Central memory CD4-positive, alpha-beta T cell (primary cell): ENCODE measurements at regions not wholly inside any gene's neighbourhood (a gene's known extent, or its start where the extent isn't known, plus 50 kb on each side); places are given as distances from the start of the nearest gene placed in this dataset.

Experiments used
- DNase-seq: peaks from one replicate; pipeline ENCODE4 v3.0.0; 2022

DNA sequence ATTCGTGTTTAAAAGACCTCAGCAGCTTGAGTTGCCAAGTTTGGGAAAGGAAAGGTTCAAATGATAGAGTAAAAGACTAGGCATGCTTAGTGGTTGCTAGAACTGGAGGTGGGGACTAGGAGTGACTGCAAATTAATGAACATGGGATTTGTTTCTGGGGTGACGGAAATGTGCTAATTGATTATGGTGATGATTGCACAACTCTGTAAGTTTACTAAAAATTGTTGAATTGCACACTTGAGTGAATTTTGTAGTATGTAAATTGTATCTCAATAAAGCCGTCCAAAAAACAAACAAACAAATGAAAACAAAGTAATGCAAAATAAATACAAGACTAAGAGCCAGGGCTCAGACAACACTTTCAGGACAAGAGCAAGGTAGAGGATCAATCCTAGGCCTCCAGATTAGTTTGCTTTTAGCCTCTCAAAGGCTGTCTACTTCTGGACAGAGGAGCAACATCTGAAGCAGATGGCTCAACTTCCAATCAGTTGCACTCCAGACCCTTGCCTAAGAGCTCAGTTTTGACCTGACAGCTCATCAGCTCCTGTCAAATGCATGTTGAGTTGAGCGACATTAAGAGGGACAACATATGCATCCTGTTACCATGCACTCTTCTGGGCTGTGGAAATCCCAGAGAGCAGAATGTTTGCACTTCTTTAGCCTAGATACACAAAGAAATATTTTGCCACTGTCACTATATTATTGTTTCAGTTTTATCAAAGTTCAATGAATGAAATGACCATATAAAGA lies 111.2 kb upstream of the ASIC2 start:
- no peak for DNase-seq

DNA sequence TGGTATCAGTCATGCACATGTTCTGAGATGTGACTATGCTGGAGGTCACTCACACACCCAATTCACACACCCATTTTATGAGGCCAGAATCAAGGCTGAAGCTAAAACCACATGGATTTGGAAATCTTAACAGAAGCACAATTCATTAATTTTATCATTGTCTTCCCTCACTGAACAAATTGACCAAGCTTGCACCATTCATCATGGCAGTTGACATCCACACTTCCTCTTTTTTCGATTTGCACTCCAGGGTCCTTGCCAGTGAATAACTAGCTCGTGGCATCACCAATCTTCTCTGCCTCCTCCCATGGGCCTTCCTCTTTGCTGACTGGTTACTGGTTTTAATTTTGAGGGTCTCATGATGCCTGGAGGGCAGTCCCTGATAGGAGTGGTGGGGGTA lies 123.0 kb upstream of the ASIC2 start:
- DNase-seq, result no peak

DNA sequence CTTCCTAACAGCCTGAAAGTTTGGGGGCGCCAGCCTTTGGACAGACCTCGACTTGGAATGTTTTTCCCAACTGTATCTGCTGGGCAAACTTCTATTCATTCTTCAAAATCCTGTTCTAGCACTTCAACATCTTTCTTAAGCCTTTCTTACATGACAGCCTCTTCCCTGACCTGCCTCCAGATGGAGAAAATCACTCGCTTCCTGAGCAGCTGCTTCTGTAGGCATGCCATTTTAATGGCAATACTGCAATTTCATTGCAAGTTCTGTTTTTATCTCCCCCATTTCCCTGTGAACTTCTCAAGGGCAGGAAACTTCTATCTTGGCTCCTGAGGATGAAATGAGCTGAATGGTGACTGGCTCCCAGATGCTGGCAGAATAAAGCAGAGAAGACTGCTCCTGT lies 128.8 kb upstream of the ASIC2 start:
- no peak for DNase-seq

DNA sequence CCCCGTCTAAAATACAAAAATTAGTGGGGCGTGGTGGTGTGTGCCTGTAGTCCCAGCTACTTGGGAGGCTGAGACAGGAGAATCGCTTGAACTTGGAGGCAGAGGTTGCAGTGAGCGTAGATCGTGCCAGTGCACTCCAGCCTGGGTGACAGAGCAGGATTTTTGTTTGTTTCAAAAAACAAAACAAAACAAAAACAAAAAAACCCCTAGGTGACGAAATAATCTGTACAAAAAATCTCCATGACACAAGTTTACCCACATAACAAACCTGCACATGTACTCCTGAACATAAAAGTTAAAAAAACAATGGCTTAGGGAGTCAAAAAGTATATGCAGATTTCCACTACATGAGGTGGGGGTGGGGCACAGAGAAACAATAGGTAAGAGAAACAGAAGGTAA lies 140.5 kb upstream of the ASIC2 start:
- no peak for DNase-seq

DNA sequence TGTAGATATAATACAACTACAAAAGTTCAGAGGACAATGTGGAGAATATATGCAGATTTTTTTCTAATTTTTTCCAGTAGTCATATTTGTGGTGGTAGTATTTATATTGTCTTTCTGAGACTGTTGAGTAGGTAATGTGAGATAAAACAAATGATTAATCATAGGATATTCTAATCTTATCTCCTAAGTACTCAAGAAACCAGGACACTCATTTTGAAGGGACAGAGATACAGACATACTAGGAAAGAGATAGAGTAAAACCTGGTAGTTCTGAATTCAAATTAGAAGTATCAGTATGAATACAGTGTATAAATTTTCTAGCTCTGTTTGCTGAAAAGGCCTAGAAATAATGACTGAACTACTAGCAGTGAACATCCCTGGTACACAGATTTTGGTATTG lies 141.7 kb upstream of the ASIC2 start:
- DNase-seq, result no peak

DNA sequence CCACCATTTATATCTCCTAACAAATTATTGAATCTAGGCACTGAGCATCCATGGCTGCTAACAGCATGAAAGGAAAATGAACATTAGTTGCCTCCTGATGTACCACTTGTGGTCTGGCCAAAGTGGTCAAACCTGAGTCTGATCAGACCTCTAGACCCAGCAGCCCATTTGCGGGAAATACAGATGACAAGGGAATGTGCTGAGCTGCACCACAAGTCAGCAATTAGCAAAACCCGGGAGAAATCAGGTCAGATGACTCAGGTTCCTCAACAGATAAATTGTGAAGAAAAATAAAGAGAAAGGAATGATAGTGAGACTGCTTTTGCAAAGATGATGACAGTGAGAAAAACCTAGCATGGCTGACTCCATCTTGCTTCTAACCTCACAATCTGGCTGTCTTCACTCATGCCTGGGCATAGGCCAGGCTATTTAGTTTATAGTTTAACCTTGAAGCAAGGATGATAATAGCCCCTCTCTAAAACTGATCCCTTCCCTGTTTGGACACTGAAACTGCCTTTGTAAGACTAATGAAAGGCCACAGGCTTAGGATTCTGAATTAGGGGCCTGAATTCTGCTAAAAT lies 142.7 kb upstream of the ASIC2 start:
- DNase-seq, result no peak

DNA sequence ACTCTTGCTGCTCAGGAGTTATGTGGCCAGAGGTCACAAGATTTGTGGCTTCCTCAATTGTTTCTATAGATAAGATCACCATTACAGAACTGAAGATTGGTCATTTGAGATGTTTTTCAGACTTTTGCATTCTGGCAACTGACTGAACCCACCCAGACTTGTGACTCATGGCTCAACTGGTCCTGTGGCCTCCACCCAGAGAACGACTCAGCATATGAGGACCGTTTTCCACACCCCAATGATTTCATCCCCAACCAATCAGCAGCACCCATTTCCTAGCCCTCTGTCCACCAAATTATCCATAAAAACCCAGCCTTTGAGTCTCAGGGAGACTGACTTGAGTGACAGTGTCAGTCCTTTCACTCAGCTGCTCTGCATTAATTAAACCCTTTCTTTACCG lies 143.2 kb upstream of the ASIC2 start:
- DNase-seq, result no peak

DNA sequence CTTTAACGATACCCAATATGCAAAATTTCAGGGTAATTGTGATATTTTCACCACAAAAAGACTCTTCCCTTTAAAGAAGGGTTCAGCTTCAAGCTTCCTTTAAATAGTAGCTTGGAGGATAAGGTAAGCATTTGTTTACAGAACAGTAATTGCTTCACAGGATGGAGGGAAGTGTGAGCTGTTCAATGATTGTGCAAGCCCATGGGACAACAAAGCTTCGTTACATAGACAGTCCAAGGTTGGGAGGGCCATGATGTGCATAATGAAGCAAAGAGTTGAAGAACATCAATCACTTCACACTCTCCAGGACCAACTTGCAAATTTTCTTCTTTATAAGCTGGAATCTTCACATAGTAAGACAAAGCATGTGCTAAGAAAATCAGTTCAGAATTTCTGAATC lies 145.0 kb upstream of the ASIC2 start:
- no peak for DNase-seq

DNA sequence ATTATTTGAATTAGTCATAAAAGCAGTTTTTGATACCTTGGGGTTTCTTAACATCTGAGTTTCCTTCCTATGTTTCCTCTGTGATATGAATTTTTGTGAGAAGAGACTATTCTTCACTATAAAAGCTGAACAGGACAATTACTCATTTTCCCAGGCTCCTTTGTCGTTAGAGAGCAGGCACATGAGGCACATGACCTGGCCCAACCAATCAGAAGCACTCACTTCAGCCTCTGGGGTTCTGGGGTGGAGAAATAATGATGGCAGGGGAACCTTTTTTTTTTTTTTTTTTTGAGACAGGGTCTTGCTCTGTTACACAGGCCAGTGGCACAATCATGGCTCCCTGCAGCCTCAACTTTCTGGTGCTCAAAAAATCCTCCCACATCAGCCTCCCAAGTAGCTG lies 145.5 kb upstream of the ASIC2 start:
- DNase-seq, result no peak

DNA sequence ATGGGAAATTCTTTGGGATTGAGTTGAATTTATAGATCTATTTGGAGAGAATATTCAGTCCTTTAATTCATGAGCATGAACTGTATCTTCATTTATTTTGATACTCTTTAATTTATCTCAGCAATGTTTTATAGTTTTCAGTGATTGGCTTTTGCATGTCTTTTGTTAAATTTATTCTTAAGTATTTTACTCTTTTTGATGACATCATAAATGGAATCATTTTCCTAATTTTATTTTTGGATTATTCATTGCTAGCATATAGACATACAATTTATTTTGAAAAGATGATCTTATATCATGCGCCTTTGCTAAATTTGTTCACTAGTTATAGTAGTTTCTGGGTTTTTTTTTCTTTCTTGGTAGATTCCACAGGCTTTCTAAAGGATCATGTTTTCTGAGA lies 149.2 kb upstream of the ASIC2 start:
- DNase-seq, result no peak

DNA sequence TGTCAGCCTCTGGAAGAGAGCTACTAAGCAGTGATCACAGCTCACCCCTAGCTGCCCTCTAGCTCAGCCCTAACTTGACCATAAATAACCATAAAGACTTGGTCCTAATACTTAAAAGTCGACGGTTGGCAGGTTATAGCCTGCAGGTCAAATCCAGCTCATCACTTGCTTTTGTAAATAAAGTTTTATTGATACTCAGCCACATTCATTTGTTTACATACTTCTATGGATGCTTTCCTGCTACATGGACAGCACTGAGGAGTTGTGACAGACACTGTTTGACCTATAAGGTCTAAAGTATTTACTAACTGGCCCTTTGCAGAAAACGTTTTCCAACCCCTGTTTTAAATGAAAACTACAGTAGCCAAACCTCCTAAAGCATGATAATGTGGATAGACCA lies 151.6 kb upstream of the ASIC2 start:
- DNase-seq, result no peak

DNA sequence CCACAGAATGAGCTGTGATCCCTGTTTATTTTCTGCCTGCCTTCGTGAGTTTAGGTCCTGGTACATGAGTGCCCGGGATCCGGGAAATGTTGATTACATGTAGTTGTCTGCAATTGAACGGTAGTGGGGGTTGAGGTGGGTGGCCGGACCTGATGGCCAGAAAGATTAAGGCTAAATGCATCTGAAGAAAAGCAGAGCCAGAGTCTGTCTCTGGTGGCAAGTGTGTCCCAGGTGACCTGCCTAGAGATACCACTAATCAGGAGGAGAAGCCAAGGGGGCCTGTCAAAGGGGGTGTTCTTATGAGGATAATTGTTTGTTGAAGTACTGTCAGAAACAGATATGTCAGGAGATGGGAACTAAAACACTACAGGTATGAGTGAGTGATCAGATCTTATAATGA lies 154.0 kb upstream of the ASIC2 start:
- DNase-seq, result no peak

DNA sequence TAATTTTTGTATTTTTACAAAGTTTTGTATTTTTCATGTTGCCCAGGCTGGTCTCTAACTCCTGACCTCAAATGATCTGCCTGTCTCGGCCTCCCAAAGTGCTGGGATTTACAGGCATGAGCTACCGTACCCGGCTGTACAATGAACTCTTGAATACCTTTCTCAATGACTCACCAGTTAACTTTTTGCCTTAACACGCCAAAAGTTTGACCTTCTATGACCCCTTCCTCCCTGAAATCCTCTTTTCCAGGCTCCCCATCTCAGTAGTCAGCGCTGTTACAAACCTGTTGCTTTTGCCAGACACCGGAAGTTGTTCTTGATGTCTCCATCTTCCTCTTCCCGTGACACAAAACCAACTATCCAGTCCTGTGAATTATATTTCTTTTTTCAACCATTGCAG lies 158.1 kb upstream of the ASIC2 start:
- no peak for DNase-seq

DNA sequence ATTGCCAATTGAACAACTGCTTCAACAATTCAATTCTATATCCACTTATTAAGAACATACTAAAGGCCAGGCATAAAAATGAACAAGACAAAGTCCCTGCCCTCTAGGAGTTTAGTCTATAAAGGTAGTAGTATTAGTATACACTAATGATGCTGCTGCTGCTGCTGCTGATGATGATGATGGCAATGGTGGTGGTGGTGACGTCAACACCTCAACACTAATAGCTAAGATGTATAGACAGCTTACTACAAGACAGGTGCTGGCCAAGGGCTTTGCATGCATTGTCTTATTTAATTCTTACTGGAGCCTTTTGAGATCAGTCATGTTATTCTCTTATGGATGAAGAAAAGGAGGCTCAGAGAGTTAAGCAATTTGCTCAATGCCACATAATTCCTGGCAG lies 164.4 kb upstream of the ASIC2 start:
- no peak for DNase-seq

DNA sequence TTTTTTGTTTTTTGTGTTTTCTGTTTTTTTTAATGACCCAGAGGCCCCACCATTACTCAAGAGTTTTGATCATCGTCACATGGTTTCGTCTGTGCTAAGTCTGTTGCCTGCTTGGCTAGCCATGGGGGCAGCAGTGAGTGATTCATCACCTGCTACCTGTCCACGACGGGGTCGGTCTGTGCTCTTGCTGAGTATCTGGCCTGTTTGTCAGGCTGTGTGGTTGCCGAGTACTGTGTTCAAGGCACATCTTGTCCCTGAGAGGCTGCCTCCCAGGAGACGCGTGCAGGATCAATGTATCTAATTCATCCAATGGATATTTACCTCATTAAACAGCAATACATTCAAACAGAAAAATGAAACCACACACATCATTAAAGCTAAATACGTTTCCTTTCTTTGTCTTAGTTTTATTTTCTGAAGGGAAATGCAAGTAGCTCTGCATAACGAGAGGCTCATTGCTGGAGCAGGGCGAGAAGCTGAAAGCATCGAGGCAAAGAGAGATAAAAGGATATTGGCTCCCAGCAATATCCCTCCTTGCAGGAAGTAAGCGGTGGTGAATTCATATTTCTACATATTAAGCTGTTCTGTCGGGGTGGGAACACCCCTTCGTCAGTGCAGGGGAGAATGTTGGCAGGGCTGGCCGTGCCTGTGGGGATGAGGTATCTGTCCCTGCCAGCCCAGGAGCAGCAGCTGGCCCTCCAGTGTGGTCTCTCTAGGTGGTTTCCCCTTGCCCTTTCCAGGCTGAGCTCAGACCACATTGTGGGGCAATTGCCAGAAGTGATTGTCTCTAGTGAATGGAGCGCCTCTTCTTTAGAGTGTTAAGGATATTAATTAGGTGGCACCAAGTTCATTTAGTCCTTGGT lies 166.2 kb upstream of the ASIC2 start:
- no peak for DNase-seq

DNA sequence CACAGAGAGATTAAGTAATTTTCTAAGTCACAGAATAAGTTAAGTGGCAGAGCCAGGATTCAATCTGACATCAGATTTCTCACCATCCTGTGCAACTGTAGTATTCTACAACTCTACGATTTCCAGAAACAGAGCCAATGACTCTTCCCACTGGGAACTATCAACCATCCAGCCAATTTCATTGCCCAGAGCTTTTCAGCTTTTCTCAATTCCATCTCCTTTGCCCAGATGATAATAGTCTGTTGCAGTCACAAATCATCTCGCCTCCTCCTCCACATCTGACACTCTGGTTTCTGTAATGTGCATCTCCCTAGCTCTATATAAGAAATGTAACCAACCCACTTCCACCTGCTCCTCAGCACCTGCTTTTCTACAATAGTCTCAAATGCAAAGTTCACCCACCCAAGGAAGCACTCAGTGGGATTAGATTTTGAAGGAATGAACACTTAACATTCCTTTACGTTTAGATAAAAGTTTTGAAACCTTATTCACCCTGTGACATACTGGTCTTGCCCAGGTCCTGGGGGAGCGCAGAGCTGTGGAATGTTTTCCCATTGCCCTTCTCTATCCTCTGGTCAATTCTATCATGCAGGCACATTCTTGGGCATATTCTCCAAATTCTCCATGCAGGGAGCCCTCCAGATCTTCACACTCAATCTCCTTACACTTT lies 167.8 kb upstream of the ASIC2 start:
- no peak for DNase-seq

DNA sequence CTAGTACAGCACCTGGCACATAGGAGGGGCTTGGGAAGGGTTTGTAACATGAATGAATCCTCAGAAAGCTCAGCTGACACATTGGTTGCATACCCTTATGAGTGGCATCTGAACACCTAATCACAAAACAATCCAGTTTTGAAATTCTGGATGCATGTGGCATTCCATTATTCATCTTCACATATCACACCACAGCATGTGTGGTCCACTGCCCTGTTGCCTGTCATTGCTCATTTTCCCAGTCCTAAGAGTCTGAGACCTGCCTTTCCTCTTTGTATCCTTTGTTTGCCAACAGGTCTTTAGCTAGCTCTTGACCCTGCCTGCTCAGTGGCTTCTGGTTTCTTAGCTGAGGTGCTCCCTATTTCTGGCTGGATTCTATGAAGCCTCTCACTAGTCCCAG lies 170.8 kb upstream of the ASIC2 start:
- no peak for DNase-seq

DNA sequence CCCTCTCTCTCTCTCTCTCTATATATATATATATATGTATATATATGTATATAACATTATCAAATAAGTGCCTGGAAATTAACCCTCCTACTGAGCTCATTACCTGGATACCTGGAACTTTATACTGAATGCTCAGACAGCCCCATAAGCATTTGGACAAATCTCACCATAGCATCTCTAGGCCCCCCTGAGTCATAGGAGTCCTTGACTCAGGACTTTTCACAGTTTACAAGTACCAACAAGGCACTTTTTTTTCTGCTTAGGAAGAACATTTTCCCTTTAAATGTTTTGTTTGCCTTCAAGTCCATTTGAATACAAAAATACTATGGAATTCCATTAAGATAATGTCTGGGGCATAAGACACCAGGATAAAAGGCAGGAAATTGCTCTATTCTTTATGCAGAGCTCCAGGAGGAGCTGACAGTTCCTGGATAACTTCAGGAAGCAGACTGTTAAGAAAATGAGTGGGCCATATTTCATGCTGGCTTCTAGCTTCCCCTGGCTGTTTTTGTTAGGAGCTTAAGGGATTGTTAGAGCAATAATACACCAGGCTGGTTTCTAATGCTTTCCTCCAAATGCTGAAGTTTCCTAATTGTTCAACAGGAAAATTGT lies 171.7 kb upstream of the ASIC2 start:
- DNase-seq, result no peak

DNA sequence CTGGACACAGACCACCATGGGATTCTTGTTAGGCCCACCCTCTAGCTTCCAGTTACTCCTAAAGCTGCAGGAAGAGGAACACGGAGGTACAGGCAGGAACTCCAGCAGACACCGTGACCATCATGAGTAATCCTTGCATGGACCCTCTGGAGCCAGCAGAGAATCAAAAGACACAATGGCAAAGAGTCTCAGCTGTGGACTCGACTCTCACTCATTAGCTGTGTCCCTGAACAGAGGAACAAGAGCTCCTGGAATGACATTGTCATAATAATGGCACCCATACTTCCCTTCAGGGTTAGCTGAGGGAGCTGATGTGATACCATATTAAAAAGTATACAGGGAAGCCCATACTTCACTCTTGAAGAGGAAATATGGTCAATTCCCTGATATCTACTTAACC lies 176.3 kb upstream of the ASIC2 start:
- no peak for DNase-seq

DNA sequence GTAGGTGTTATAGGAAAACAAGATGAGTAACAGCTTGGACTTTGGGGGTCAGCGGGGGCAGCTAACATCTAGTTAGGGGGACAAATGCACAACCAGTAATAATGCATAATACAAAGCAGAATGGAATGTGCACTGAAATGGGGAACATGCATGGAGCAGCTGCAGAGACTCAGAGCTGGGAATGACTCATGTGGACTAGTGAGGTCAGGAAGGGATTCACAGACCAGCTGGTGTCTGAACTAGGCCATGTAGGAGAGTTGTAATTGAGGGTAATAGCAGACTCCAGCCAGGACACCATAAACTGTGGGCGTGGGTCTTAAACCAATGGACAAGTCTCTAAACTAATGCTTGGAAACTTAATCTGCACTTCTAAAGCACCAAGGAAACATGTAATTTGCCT lies 176.8 kb upstream of the ASIC2 start:
- DNase-seq, result no peak

DNA sequence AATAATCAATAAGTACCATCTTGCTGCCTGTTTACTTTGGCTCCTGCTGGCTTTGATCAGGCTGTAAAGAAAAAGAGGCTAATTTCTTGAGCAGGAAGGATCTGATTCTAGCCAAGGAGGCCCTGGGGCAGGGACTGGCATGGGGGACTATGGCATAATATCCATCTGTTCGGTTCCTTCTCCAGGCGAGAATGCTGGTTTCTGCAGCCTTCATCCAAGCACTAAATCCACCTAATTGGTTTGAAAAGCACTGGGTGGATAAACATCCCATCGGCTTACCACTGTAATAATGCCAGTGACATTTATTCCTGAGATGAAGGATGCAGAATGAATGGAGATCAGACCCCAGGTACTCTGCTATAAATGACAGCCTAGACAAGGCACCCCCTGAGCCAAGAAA lies 180.0 kb upstream of the ASIC2 start:
- DNase-seq, result no peak

DNA sequence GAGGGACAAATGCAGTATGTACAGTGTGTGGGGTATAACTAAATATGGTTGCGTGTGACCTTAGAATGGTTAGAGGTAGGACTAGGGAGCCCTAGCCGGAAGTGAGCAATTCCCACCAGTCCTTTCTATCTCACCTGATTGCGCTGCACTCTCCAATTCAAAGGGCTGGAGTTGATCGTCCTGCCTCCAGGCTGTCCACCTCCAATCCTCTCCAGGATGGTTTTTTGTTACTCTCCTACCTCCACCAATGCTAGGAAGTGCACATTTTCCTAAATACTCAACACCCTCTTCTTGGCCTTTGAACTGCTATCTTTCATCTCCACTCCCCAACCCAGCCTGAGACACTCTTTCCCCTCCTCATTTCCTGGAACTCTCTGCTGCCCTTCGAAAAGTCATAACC lies 181.7 kb upstream of the ASIC2 start:
- DNase-seq, result no peak

DNA sequence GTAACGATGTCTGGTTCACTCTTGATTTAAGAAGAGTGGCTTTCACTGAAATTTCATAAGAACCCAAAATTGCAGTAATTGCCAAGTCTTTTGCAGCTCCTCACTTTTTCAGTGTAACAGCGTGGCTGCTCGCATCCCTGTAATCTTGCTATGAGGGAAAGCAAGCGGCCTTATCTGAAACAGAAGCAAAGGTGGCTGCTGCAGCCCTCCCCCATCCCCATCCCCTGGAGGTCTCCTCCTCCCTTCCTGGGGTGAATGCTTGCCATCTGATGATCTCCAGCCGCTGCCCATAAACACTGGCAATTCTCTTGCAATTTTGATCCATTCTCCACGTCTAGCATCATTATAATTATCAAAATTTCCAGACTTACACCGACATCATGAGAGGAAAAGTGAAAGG lies 182.5 kb upstream of the ASIC2 start:
- DNase-seq, result no peak
